ENCODE measurements at regions not wholly inside any gene's neighbourhood (a gene's known extent, or its start where the extent isn't known, plus 50 kb on each side); places are given as distances from the start of the nearest gene placed in this dataset.

DNA sequence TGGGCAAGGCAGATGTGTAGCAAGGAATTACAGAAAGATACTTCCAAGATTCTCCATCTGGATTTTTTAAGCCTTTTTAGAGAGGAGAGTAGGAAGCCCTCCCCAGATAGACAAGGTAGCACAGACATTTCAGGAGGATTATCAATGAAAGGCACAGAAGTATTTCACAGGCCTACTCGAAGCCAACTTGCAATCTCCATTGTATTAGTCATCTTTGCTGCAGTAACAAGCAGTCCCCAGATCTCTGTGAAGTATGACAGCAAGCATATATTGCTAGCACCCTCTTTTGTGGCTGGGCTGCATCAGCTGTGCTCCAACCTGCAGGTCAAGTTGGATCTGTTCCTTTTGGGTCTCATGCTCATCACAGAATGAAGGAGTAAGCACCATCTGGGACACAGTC, 101.6 kb downstream of the MAF start:
- TF ChIP-seq, protein P1, sequence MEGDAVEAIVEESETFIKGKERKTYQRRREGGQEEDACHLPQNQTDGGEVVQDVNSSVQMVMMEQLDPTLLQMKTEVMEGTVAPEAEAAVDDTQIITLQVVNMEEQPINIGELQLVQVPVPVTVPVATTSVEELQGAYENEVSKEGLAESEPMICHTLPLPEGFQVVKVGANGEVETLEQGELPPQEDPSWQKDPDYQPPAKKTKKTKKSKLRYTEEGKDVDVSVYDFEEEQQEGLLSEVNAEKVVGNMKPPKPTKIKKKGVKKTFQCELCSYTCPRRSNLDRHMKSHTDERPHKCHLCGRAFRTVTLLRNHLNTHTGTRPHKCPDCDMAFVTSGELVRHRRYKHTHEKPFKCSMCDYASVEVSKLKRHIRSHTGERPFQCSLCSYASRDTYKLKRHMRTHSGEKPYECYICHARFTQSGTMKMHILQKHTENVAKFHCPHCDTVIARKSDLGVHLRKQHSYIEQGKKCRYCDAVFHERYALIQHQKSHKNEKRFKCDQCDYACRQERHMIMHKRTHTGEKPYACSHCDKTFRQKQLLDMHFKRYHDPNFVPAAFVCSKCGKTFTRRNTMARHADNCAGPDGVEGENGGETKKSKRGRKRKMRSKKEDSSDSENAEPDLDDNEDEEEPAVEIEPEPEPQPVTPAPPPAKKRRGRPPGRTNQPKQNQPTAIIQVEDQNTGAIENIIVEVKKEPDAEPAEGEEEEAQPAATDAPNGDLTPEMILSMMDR (IDR thresholded peaks at IDR 0.05; ENCODE audit: insufficient read depth, low read depth, low read length) = no peak
- no peak for TF ChIP-seq EZH2 (IDR thresholded peaks at IDR 0.05; ENCODE audit: insufficient read depth, low read length)
